BJ (cell line): ENCODE measurements at regions not wholly inside any gene's neighbourhood (a gene's known extent, or its start where the extent isn't known, plus 50 kb on each side); places are given as distances from the start of the nearest gene placed in this dataset.

ENCODE experiments used
- CTCF ChIA-PET: fragments of 350-600 bp; formaldehyde crosslinking; extraction: SDS; loops from one replicate; lab custom pipeline; 2021; ENCODE audit warnings: antibody characterized with exemption, inconsistent platforms; lab: Yijun Ruan, JAX
- POLR2A ChIA-PET: fragments of 300-600 bp; sonication (Branson Sonifier 250); formaldehyde crosslinking; extraction: SDS; loops from one replicate; lab custom pipeline; 2021; ENCODE audit warnings: antibody characterized with exemption; lab: Charles Lee
- DNase-seq: peaks from one replicate; pipeline ENCODE4 v3.0.0-alpha.2; 2011; ENCODE audit warnings: low read depth
- H3K27me3 ChIP-seq: 2 replicates; pipeline ENCODE4 v1.6.0; 2011; ENCODE audit warnings: low read length; ENCODE audit not compliant: control insufficient read depth, insufficient read depth
- H3K36me3 ChIP-seq: 2 replicates; pipeline ENCODE4 v1.5.1; 2011; ENCODE audit warnings: low read length; ENCODE audit not compliant: control insufficient read depth, insufficient read depth
- H3K4me3 ChIP-seq: 2 replicates; pipeline ENCODE4 v1.5.1; 2011; ENCODE audit warnings: low read depth, mild to moderate bottlenecking, control low read depth, low read length
- CTCF ChIP-seq: IDR thresholded peaks from 2 replicates; pipeline ENCODE4 v1.5.1; 2011; ENCODE audit warnings: low read depth, mild to moderate bottlenecking, control low read depth, inconsistent platforms, low read length, moderate library complexity; ENCODE audit not compliant: insufficient read depth

- POLR2A ChIA-PET = no interaction called here
- CTCF ChIA-PET = interaction anchor here (0.6 kb wide), 1 partner anchor 130 kb away, joined by 4 read pairs; no protein-coding TSS in a partner anchor
- no peak overlapping the region for H3K4me3 ChIP-seq
- no peaks in the 10 kb centered on the region for H3K36me3 ChIP-seq
- no peaks in the 10 kb centered on the region for H3K27me3 ChIP-seq
- DNase-seq = no peak
- TF ChIP-seq CTCF = no peak
These were observed 171.8 kb upstream of the CDK1 start for GRCh38 chr10:60606343-60607080.

GRCh38 chr10:60605476-60605875 is 172.8 kb upstream of the CDK1 start:
- Histone ChIP-seq H3K4me3 (no peak overlapping the region), H3K27me3 (no peaks in the 10 kb centered on the region), H3K36me3 (no peaks in the 10 kb centered on the region)
- POLR2A ChIA-PET = no interaction called here
- DNase-seq = no peak
- no peak for TF ChIP-seq CTCF
- CTCF ChIA-PET = no interaction called here

GRCh38 chr10:60604342-60604741 is 173.9 kb upstream of the CDK1 start:
- Histone ChIP-seq H3K4me3 (no peak overlapping the region), H3K36me3 (no peaks in the 10 kb centered on the region), H3K27me3 (no peaks in the 10 kb centered on the region)
- ChIA-PET POLR2A (no interaction called here), CTCF (no interaction called here)
- DNase-seq = no peak
- no peak for TF ChIP-seq CTCF

- ChIA-PET CTCF (no interaction called here), POLR2A (no interaction called here)
- Histone ChIP-seq H3K36me3 (no peaks in the 10 kb centered on the region), H3K4me3 (no peak overlapping the region), H3K27me3 (no peaks in the 10 kb centered on the region; the same call in 1 of the 2 replicates)
- no peak for TF ChIP-seq CTCF
- no peak for DNase-seq
These were observed 180.8 kb upstream of the CDK1 start for GRCh38 chr10:60597513-60597912.

GRCh38 chr10:60595852-60596251 is 182.4 kb upstream of the CDK1 start:
- no peak for TF ChIP-seq CTCF
- POLR2A ChIA-PET = no interaction called here
- CTCF ChIA-PET = interaction anchor here (0.7 kb wide), 1 partner anchor 37 kb away, joined by 3 read pairs; no protein-coding TSS in a partner anchor
- no peak overlapping the region for H3K4me3 ChIP-seq
- no peaks in the 10 kb centered on the region for H3K36me3 ChIP-seq
- DNase-seq = no peak
- no peaks in the 10 kb centered on the region; the same call in 1 of the 2 replicates for H3K27me3 ChIP-seq
